SK-N-SH treated with all-trans-retinoic acid at 6 μM for 48 hours (cell line): ENCODE measurements at regions not wholly inside any gene's neighbourhood (a gene's known extent, or its start where the extent isn't known, plus 50 kb on each side); places are given as distances from the start of the nearest gene placed in this dataset.

Experiments
- ATAC-seq: fragments of 200-7000 bp; cut with Tn5 transposase; 3 replicates; pipeline ENCODE4 v1.9.1; 2020; ENCODE audit warnings: mild to moderate bottlenecking, moderate library complexity
- ARNTL ChIP-seq: fragments of 450-650 bp; formaldehyde crosslinking; IDR thresholded peaks from 2 replicates; pipeline ENCODE4 v1.5.0; 2020; ENCODE audit warnings: low read depth, mild to moderate bottlenecking, moderate library complexity, borderline replicate concordance
- BACH2 ChIP-seq: fragments of 250-450 bp; sonication (Bioruptor Pico); IDR thresholded peaks from 2 replicates; pipeline ENCODE4 v1.9.0; 2021; ENCODE audit warnings: mild to moderate bottlenecking, borderline replicate concordance
- CSDC2 ChIP-seq: fragments of 250-450 bp; sonication (Bioruptor Pico); IDR thresholded peaks from 2 replicates; pipeline ENCODE4 v1.5.0; 2020; ENCODE audit warnings: mild to moderate bottlenecking, moderate library complexity
- ESRRG ChIP-seq: fragments of 250-450 bp; sonication (Bioruptor Pico); IDR thresholded peaks from 2 replicates; pipeline ENCODE4 v1.6.1; 2021; ENCODE audit warnings: mild to moderate bottlenecking
- GLIS3 ChIP-seq: fragments of 250-450 bp; sonication (Bioruptor Pico); IDR thresholded peaks from 2 replicates; pipeline ENCODE4 v1.5.0; 2020; ENCODE audit warnings: mild to moderate bottlenecking, moderate library complexity
- ISL1 ChIP-seq: fragments of 250-450 bp; sonication (Bioruptor Pico); IDR thresholded peaks from 2 replicates; pipeline ENCODE4 v2.1.2; 2022; ENCODE audit warnings: mild to moderate bottlenecking, moderate library complexity
- OSR1 ChIP-seq: fragments of 250-450 bp; sonication (Bioruptor Pico); IDR thresholded peaks from 2 replicates; pipeline ENCODE4 v1.8.0; 2022; ENCODE audit warnings: moderate library complexity, mild to moderate bottlenecking, inconsistent platforms
- PPARA ChIP-seq: fragments of 250-450 bp; sonication (Bioruptor Pico); IDR thresholded peaks from 2 replicates; pipeline ENCODE4 v1.5.0; 2020; ENCODE audit warnings: mild to moderate bottlenecking, borderline replicate concordance
- RARB ChIP-seq: fragments of 250-450 bp; sonication (Bioruptor Pico); IDR thresholded peaks from 2 replicates; pipeline ENCODE4 v1.8.0; 2021; ENCODE audit warnings: mild to moderate bottlenecking, moderate library complexity
- SNAI2 ChIP-seq: fragments of 250-450 bp; sonication (Bioruptor Pico); IDR thresholded peaks from 2 replicates; pipeline ENCODE4 v1.5.0; 2020; ENCODE audit warnings: mild to moderate bottlenecking, moderate library complexity
- TCF4 ChIP-seq: fragments of 250-450 bp; sonication (Bioruptor Pico); IDR thresholded peaks from 2 replicates; pipeline ENCODE4 v1.8.0; 2021; ENCODE audit warnings: mild to moderate bottlenecking, moderate library complexity, borderline replicate concordance
- TOX ChIP-seq: fragments of 250-450 bp; sonication (Bioruptor Pico); IDR thresholded peaks from 2 replicates; pipeline ENCODE4 v1.8.0; 2021; ENCODE audit warnings: mild to moderate bottlenecking, moderate library complexity, borderline replicate concordance
- ZFP3 ChIP-seq: fragments of 250-450 bp; sonication (Bioruptor Pico); IDR thresholded peaks from 2 replicates; pipeline ENCODE4 v1.5.0; 2020; ENCODE audit warnings: mild to moderate bottlenecking, moderate library complexity
- ZFP30 ChIP-seq: fragments of 450-650 bp; formaldehyde crosslinking; IDR thresholded peaks from 2 replicates; pipeline ENCODE4 v1.5.0; 2022; ENCODE audit warnings: mild to moderate bottlenecking, moderate library complexity
- ZNF565 ChIP-seq: fragments of 450-650 bp; formaldehyde crosslinking; conservative IDR thresholded peaks from 2 replicates; pipeline ENCODE4 v1.5.0; 2020; ENCODE audit warnings: low read depth, mild to moderate bottlenecking, moderate library complexity
- ZNF70 ChIP-seq: fragments of 450-650 bp; formaldehyde crosslinking; IDR thresholded peaks from 2 replicates; pipeline ENCODE4 v1.5.0; 2020; ENCODE audit warnings: mild to moderate bottlenecking, moderate library complexity
- ZNF8 ChIP-seq: fragments of 450-650 bp; formaldehyde crosslinking; IDR thresholded peaks from 2 replicates; pipeline ENCODE4 v1.5.0; 2020; ENCODE audit warnings: mild to moderate bottlenecking, moderate library complexity
- TF ChIP-seq, protein P1 (sequence below): fragments of 250-450 bp; sonication (Bioruptor Pico); IDR thresholded peaks from 2 replicates; pipeline ENCODE4 v1.8.0; 2020; ENCODE audit warnings: mild to moderate bottlenecking, moderate library complexity, borderline replicate concordance
- TF ChIP-seq, protein P2 (sequence below): fragments of 250-450 bp; sonication (Bioruptor Pico); IDR thresholded peaks from 2 replicates; pipeline ENCODE4 v1.8.0; 2021; ENCODE audit warnings: low read depth, mild to moderate bottlenecking, moderate library complexity, borderline replicate concordance
- TF ChIP-seq, protein P3 (sequence below): fragments of 250-450 bp; sonication (Bioruptor Pico); IDR thresholded peaks from 2 replicates; pipeline ENCODE4 v1.5.0; 2020; ENCODE audit warnings: mild to moderate bottlenecking, moderate library complexity
- TF ChIP-seq, protein P4 (sequence below): fragments of 250-450 bp; sonication (Bioruptor Pico); IDR thresholded peaks from 2 replicates; pipeline ENCODE4 v1.5.1; 2020; ENCODE audit warnings: low read depth, mild to moderate bottlenecking, moderate library complexity

DNA sequence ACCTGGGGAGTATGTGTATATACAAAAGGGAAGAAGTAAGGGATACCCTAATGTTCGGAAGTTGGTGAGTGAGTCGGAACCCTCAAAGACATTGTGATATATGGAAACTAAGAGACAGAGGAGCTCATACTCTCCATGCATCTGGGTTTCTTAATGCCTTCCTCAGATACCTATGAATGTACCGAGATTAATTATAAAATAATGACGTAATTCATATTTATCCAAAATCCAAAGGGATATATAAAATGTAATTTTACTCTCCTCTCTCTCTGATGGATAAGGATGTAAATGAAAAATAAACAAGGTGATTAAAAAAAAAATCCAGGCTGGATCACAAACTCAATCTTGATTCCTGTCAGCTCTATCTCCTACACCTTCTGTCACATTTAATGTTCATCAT lies 275.9 kb upstream of the FAM241A start:
- ATAC-seq: no peak
- TF ChIP-seq PPARA (CRISPR knock-in tag) (no peak), ZNF565 (CRISPR knock-in tag) (no peak)

DNA sequence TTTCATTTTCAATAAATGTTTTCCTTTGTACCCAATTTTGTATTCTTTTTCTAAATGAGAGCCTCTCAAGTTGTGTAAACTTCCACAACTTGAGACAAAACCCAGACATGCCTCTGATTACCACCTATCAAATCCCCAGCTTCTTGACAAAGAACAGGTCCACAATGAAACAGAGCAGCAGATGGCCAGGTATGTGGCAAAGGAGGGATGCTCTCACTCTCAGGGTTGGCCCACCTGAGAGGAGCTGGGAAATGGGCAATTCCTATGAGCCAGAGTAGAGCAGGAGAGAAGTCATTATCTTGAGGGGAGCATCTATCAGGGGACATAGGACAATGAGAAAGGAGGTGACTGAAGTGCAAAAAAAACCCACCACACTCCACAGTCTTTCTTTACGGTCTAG lies 273.5 kb upstream of the FAM241A start:
- no peak for ATAC-seq

DNA sequence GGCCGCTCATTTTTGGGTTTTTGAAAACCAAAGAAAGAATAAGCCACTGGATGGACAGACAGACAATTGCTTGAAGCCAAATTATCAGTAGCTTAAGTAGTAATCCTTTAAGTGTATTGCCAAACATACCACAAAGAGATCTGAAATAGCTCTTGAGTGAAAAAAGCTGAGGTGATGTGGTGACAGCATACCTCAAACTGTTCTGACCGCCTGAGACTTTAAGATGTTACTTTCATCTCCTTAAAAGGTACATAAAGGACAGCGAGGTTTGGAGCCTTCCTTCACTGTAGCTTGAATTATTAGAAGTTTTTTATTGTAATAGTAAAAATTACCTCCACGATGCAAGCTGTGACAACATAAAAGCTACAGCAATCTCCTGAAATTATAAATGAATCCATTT lies 271.5 kb upstream of the FAM241A start:
- no peak for ATAC-seq
- TF ChIP-seq SNAI2 (CRISPR knock-in tag) (no peak), OSR1 (CRISPR knock-in tag) (no peak), ZFP30 (CRISPR knock-in tag) (no peak), RARB (no peak), ISL1 (CRISPR knock-in tag) (no peak), CSDC2 (CRISPR knock-in tag) (no peak), GLIS3 (CRISPR knock-in tag) (no peak), ZNF70 (no peak)
- TF ChIP-seq, protein P1, sequence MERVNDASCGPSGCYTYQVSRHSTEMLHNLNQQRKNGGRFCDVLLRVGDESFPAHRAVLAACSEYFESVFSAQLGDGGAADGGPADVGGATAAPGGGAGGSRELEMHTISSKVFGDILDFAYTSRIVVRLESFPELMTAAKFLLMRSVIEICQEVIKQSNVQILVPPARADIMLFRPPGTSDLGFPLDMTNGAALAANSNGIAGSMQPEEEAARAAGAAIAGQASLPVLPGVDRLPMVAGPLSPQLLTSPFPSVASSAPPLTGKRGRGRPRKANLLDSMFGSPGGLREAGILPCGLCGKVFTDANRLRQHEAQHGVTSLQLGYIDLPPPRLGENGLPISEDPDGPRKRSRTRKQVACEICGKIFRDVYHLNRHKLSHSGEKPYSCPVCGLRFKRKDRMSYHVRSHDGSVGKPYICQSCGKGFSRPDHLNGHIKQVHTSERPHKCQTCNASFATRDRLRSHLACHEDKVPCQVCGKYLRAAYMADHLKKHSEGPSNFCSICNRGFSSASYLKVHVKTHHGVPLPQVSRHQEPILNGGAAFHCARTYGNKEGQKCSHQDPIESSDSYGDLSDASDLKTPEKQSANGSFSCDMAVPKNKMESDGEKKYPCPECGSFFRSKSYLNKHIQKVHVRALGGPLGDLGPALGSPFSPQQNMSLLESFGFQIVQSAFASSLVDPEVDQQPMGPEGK: no peak

More for the DNA sequence above, 273.5 kb upstream of the FAM241A start:
- TF ChIP-seq, protein P2, sequence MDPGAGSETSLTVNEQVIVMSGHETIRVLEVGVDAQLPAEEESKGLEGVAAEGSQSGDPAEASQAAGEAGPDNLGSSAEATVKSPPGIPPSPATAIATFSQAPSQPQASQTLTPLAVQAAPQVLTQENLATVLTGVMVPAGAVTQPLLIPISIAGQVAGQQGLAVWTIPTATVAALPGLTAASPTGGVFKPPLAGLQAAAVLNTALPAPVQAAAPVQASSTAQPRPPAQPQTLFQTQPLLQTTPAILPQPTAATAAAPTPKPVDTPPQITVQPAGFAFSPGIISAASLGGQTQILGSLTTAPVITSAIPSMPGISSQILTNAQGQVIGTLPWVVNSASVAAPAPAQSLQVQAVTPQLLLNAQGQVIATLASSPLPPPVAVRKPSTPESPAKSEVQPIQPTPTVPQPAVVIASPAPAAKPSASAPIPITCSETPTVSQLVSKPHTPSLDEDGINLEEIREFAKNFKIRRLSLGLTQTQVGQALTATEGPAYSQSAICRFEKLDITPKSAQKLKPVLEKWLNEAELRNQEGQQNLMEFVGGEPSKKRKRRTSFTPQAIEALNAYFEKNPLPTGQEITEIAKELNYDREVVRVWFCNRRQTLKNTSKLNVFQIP (CRISPR knock-in tag): no peak
- TF ChIP-seq SNAI2 (CRISPR knock-in tag): no peak
- TF ChIP-seq ZFP3 (CRISPR knock-in tag): no peak
- no peak for TF ChIP-seq OSR1 (CRISPR knock-in tag)
- TF ChIP-seq ZNF8: no peak
- no peak for TF ChIP-seq ISL1 (CRISPR knock-in tag)
- TF ChIP-seq ZFP30 (CRISPR knock-in tag): no peak
- TF ChIP-seq, protein P1: no peak
- no peak for TF ChIP-seq GLIS3 (CRISPR knock-in tag)
- TF ChIP-seq, all 23 proteins: peak for 0

DNA sequence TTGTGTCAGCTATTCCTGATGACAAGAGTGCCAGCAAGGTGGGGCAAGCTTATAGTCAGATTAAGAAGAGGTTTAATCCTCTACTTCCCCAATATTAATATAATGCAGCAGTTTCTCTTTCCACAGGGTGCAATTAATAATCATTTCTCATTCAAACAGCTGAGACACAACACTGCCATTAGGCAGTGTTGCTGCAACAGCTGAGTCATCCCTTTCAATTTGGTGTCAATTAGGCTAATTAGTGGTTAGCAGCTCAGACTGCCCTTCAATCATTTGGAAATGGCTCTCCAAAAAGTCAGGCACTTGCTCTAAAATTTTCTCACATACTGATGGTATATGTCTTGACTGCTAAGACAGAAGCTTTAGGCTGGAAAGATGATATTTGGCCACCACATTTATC lies 265.7 kb upstream of the FAM241A start:
- no peak for ATAC-seq
- TF ChIP-seq ISL1 (CRISPR knock-in tag): no peak
- TF ChIP-seq ZFP3 (CRISPR knock-in tag): no peak
- TF ChIP-seq, protein P1: no peak
- TF ChIP-seq ZNF565 (CRISPR knock-in tag): no peak
- TF ChIP-seq PPARA (CRISPR knock-in tag): no peak
- no peak for TF ChIP-seq CSDC2 (CRISPR knock-in tag)
- TF ChIP-seq ZNF8: no peak
- TF ChIP-seq, protein P3, sequence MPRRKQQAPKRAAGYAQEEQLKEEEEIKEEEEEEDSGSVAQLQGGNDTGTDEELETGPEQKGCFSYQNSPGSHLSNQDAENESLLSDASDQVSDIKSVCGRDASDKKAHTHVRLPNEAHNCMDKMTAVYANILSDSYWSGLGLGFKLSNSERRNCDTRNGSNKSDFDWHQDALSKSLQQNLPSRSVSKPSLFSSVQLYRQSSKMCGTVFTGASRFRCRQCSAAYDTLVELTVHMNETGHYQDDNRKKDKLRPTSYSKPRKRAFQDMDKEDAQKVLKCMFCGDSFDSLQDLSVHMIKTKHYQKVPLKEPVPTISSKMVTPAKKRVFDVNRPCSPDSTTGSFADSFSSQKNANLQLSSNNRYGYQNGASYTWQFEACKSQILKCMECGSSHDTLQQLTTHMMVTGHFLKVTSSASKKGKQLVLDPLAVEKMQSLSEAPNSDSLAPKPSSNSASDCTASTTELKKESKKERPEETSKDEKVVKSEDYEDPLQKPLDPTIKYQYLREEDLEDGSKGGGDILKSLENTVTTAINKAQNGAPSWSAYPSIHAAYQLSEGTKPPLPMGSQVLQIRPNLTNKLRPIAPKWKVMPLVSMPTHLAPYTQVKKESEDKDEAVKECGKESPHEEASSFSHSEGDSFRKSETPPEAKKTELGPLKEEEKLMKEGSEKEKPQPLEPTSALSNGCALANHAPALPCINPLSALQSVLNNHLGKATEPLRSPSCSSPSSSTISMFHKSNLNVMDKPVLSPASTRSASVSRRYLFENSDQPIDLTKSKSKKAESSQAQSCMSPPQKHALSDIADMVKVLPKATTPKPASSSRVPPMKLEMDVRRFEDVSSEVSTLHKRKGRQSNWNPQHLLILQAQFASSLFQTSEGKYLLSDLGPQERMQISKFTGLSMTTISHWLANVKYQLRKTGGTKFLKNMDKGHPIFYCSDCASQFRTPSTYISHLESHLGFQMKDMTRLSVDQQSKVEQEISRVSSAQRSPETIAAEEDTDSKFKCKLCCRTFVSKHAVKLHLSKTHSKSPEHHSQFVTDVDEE (CRISPR knock-in tag): no peak
- TF ChIP-seq TCF4 (CRISPR knock-in tag): no peak
- TF ChIP-seq TOX (CRISPR knock-in tag): no peak
- TF ChIP-seq BACH2 (CRISPR knock-in tag): no peak
- TF ChIP-seq, protein P4, sequence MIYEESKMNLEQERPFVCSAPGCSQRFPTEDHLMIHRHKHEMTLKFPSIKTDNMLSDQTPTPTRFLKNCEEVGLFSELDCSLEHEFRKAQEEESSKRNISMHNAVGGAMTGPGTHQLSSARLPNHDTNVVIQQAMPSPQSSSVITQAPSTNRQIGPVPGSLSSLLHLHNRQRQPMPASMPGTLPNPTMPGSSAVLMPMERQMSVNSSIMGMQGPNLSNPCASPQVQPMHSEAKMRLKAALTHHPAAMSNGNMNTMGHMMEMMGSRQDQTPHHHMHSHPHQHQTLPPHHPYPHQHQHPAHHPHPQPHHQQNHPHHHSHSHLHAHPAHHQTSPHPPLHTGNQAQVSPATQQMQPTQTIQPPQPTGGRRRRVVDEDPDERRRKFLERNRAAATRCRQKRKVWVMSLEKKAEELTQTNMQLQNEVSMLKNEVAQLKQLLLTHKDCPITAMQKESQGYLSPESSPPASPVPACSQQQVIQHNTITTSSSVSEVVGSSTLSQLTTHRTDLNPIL (CRISPR knock-in tag): no peak
- no peak for TF ChIP-seq ZNF70
- TF ChIP-seq GLIS3 (CRISPR knock-in tag): no peak
- no peak for TF ChIP-seq RARB
- no peak for TF ChIP-seq ESRRG (CRISPR knock-in tag)
- TF ChIP-seq OSR1 (CRISPR knock-in tag): no peak
- TF ChIP-seq ARNTL (CRISPR knock-in tag): no peak
